GM19463 (cell line): ENCODE measurements at regions not wholly inside any gene's neighbourhood (a gene's known extent, or its start where the extent isn't known, plus 50 kb on each side); places are given as distances from the start of the nearest gene placed in this dataset.

ENCODE experiments used
- ATAC-seq: cut with Tn5 transposase; IDR thresholded peaks from one replicate; pipeline ENCODE4 v1.9.1; 2021; ENCODE audit warnings: mild to moderate bottlenecking, moderate library complexity; ENCODE audit not compliant: unreplicated experiment

- no peak for ATAC-seq
Observed at GRCh38 chr3:157639756-157640426, 136.7 kb upstream of the VEPH1 start.

GRCh38 chr3:157637866-157638265 lies 134.7 kb upstream of the VEPH1 start:
- no peak for ATAC-seq

- ATAC-seq = no peak
Observed at GRCh38 chr3:157633241-157633640, 130.0 kb upstream of the VEPH1 start.

GRCh38 chr3:157632075-157632474 lies 128.9 kb upstream of the VEPH1 start:
- no peak for ATAC-seq

GRCh38 chr3:157631478-157631877 lies 128.3 kb upstream of the VEPH1 start:
- no peak for ATAC-seq

GRCh38 chr3:157626817-157627216 lies 123.6 kb upstream of the VEPH1 start:
- ATAC-seq = no peak

GRCh38 chr3:157624801-157625200 lies 121.6 kb upstream of the VEPH1 start:
- ATAC-seq = no peak

GRCh38 chr3:157618886-157619285 lies 115.7 kb upstream of the VEPH1 start:
- no peak for ATAC-seq

- peak; percentile 70 for ATAC-seq
Observed at GRCh38 chr3:157618075-157618760, 115.0 kb upstream of the VEPH1 start.

GRCh38 chr3:157614896-157615295 lies 111.7 kb upstream of the VEPH1 start:
- no peak for ATAC-seq

GRCh38 chr3:157611536-157612076 lies 108.4 kb upstream of the VEPH1 start:
- ATAC-seq = no peak

GRCh38 chr3:157610876-157611535 lies 107.8 kb upstream of the VEPH1 start:
- ATAC-seq = no peak

- ATAC-seq = no peak
Observed at GRCh38 chr3:157607826-157608405, 104.7 kb upstream of the VEPH1 start.

- no peak for ATAC-seq
Observed at GRCh38 chr3:157606852-157607197, 103.6 kb upstream of the VEPH1 start.

- peak; percentile 90 for ATAC-seq
Observed at GRCh38 chr3:157606011-157606851, 103.0 kb upstream of the VEPH1 start.

GRCh38 chr3:157605356-157605755 lies 102.1 kb upstream of the VEPH1 start:
- ATAC-seq = no peak

GRCh38 chr3:157602424-157602823 lies 99.2 kb upstream of the VEPH1 start:
- no peak for ATAC-seq

- ATAC-seq = no peak
Observed at GRCh38 chr3:157595259-157595658, 92.0 kb upstream of the VEPH1 start.

GRCh38 chr3:157594413-157594812 lies 91.2 kb upstream of the VEPH1 start:
- ATAC-seq = no peak

- ATAC-seq = no peak
Observed at GRCh38 chr3:157592769-157593168, 89.6 kb upstream of the VEPH1 start.

GRCh38 chr3:157590273-157590672 lies 87.1 kb upstream of the VEPH1 start:
- no peak for ATAC-seq
